T-cell (primary cell): ENCODE measurements at regions not wholly inside any gene's neighbourhood (a gene's known extent, or its start where the extent isn't known, plus 50 kb on each side); places are given as distances from the start of the nearest gene placed in this dataset.
"Not testable (repeated sequence)": the region's sequence is repeated elsewhere in the genome, so short reads cannot be mapped to it uniquely, and the experiment has no call there.

Source experiments
- ATAC-seq, 4 experiments: fragments of 200-7000 bp in 3 of 4; fragments of 150-1000 bp in 1 of 4; cut with Tn5 transposase; replicated peaks in 1 of 4; 1 replicate in 3 of 4; 2 replicates in 1 of 4; pipeline ENCODE4 v1.10.0; 2021; ENCODE audit warnings: moderate library complexity in 3 of 4, mild to moderate bottlenecking in 2 of 4, moderate number of reproducible peaks in 1 of 4
- CTCF ChIA-PET, 2 donors: fragments of 300-600 bp; sonication (Branson Sonifier 250); formaldehyde crosslinking; loops; one replicate each; lab custom pipeline; 2022; ENCODE audit warnings: antibody characterized with exemption in 2 of 2; lab: Charles Lee
- POLR2A ChIA-PET, 2 donors: fragments of 300-600 bp; sonication (Branson Sonifier 250); formaldehyde crosslinking; loops; one replicate each; lab custom pipeline; 2022; ENCODE audit warnings: antibody characterized with exemption in 2 of 2; lab: Charles Lee
- DNase-seq, 35 experiments: peaks; one replicate each; pipeline versions ENCODE4 v3.0.0 to v3.0.0-alpha.2; 2013 to 2023
- H3K27ac ChIP-seq: one replicate; pipeline ENCODE4 v1.5.1; 2013; ENCODE audit warnings: low read length
- H3K27me3 ChIP-seq, 2 experiments: replicated peaks in 1 of 2; 1 replicate in 1 of 2; 2 replicates in 1 of 2; pipeline versions ENCODE4 v1.6.1 to v1.7.0; 2013; ENCODE audit warnings: low read length in 1 of 2, mixed read lengths in 1 of 2; ENCODE audit not compliant: control insufficient read depth in 2 of 2, insufficient read depth in 2 of 2; ENCODE audit errors: extremely low read depth in 1 of 2
- H3K36me3 ChIP-seq, 2 donors: 1 replicate in 1 of 2; 2 replicates in 1 of 2; pipeline versions ENCODE4 v1.6.1 to v1.7.0; 2013; ENCODE audit warnings: low read length in 1 of 2; ENCODE audit not compliant: control insufficient read depth in 2 of 2, insufficient read depth in 1 of 2; ENCODE audit errors: extremely low read depth in 1 of 2
- H3K4me1 ChIP-seq, 2 experiments: 1 replicate in 1 of 2; 2 replicates in 1 of 2; pipeline versions ENCODE4 v1.6.1 to v1.7.0; 2013; ENCODE audit warnings: low read length in 2 of 2, mixed read lengths in 1 of 2; ENCODE audit not compliant: insufficient read depth in 2 of 2, control insufficient read depth in 1 of 2; ENCODE audit errors: extremely low read depth in 1 of 2
- H3K4me3 ChIP-seq, 2 donors: 1 replicate in 1 of 2; 2 replicates in 1 of 2; pipeline versions ENCODE4 v1.5.1 to v1.7.0; 2013; ENCODE audit warnings: mild to moderate bottlenecking in 2 of 2, low read length in 1 of 2, moderate library complexity in 1 of 2; ENCODE audit not compliant: control insufficient read depth in 1 of 2; ENCODE audit errors: extremely low read depth in 1 of 2
- H3K9me3 ChIP-seq: 2 replicates; pipeline ENCODE4 v1.7.0; 2013
- H3K27ac Mint-ChIP-seq, 2 donors: one replicate each; pipeline ENCODE4 v1.8.0; 2020 to 2021; ENCODE audit warnings: mild to moderate bottlenecking in 2 of 2, mixed read lengths in 2 of 2
- H3K27me3 Mint-ChIP-seq, 2 donors: one replicate each; pipeline ENCODE4 v1.8.0; 2021 to 2022; ENCODE audit warnings: mixed read lengths in 2 of 2
- H3K36me3 Mint-ChIP-seq: one replicate; pipeline ENCODE4 v1.8.0; 2021; ENCODE audit warnings: mixed read lengths
- H3K4me1 Mint-ChIP-seq, 3 donors: one replicate each; pipeline ENCODE4 v1.8.0; 2020 to 2022; ENCODE audit warnings: mixed read lengths in 3 of 3, mild to moderate bottlenecking in 1 of 3
- H3K4me3 Mint-ChIP-seq, 3 donors: one replicate each; pipeline ENCODE4 v1.8.0; 2020 to 2022; ENCODE audit warnings: mild to moderate bottlenecking in 3 of 3, mixed read lengths in 3 of 3, moderate library complexity in 3 of 3
- H3K9me3 Mint-ChIP-seq, 3 donors: one replicate each; pipeline ENCODE4 v1.8.0; 2020 to 2022; ENCODE audit warnings: mixed read lengths in 3 of 3
- WGBS: methylation state at CpG from one replicate; pipeline ENCODE4 v1.1.5; 2013; ENCODE audit warnings: missing lambda C conversion rate; ENCODE audit not compliant: insufficient coverage; 5-methylcytosine and 5-hydroxymethylcytosine counted together

- Mint-ChIP-seq H3K9me3 (peaks cover 3 to 8% (median 4%) of the 10 kb centered on the region in 3 donors), H3K36me3 (no peaks in the 10 kb centered on the region), H3K27ac (no peak overlapping the region), H3K4me1 (no peaks in the 10 kb centered on the region), H3K4me3 (no peak overlapping the region), H3K27me3 (peaks cover 11 to 36% of the 10 kb centered on the region in 2 donors)
- ATAC-seq: no peak
- no peak overlapping the region for H3K27ac ChIP-seq
- H3K4me3 ChIP-seq: no peak overlapping the region
- no peak for DNase-seq
- H3K9me3 ChIP-seq: no peaks in the 10 kb centered on the region
- H3K36me3 ChIP-seq: no peaks in the 10 kb centered on the region
- no peaks in the 10 kb centered on the region for H3K4me1 ChIP-seq
- CTCF ChIA-PET: no interaction called here
- no CpG with 5 or more reads among the region's 1 CpG for WGBS
- peaks cover 0 to 12% of the 10 kb centered on the region in 2 experiments for H3K27me3 ChIP-seq
- POLR2A ChIA-PET: no interaction called here
Measured at GRCh38 chr1:37186246-37186756, 152.0 kb upstream of the GRIK3 start.

GRCh38 chr1:37189111-37189510 is 154.8 kb upstream of the GRIK3 start:
- Histone ChIP-seq H3K27me3 (peaks cover 0 to 5% of the 10 kb centered on the region in 2 experiments), H3K4me1 (no peaks in the 10 kb centered on the region), H3K4me3 (no peak overlapping the region), H3K27ac (no peak overlapping the region), H3K36me3 (no peaks in the 10 kb centered on the region), H3K9me3 (no peaks in the 10 kb centered on the region)
- ATAC-seq: no peak
- no peak overlapping the region for H3K27ac Mint-ChIP-seq
- WGBS: 10% methylated on average over 2 of the region's 3 CpGs
- no peaks in the 10 kb centered on the region for H3K4me1 Mint-ChIP-seq
- no peak overlapping the region for H3K4me3 Mint-ChIP-seq
- peaks cover 0 to 3% (median 3%) of the 10 kb centered on the region in 3 donors for H3K9me3 Mint-ChIP-seq
- H3K27me3 Mint-ChIP-seq: peaks cover 9 to 22% of the 10 kb centered on the region in 2 donors
- ChIA-PET POLR2A (no interaction called here), CTCF (no interaction called here)
- no peaks in the 10 kb centered on the region for H3K36me3 Mint-ChIP-seq
- no peak for DNase-seq

- no peak overlapping the region for H3K27ac Mint-ChIP-seq
- H3K36me3 ChIP-seq: no peaks in the 10 kb centered on the region
- H3K4me3 Mint-ChIP-seq: no peak overlapping the region
- H3K9me3 ChIP-seq: no peaks in the 10 kb centered on the region
- WGBS: 60% methylated on average over 1 of the region's 3 CpGs
- H3K36me3 Mint-ChIP-seq: no peaks in the 10 kb centered on the region
- H3K27me3 ChIP-seq: peaks cover 0 to 5% of the 10 kb centered on the region in 2 experiments
- no peak overlapping the region for H3K4me3 ChIP-seq
- no peaks in the 10 kb centered on the region for H3K4me1 ChIP-seq
- peaks cover 0 to under 1% (median 0%) of the 10 kb centered on the region in 3 donors for H3K9me3 Mint-ChIP-seq
- CTCF ChIA-PET: no interaction called here
- no peaks in the 10 kb centered on the region for H3K4me1 Mint-ChIP-seq
- H3K27ac ChIP-seq: no peak overlapping the region
- POLR2A ChIA-PET: no interaction called here
- peaks cover 31 to 35% of the 10 kb centered on the region in 2 donors for H3K27me3 Mint-ChIP-seq
- no peak for ATAC-seq
- no peak for DNase-seq
Measured at GRCh38 chr1:37197411-37197810, 163.1 kb upstream of the GRIK3 start.

GRCh38 chr1:37214305-37214704 is 180.0 kb upstream of the GRIK3 start:
- H3K27ac ChIP-seq, POLR2A ChIA-PET, H3K9me3 ChIP-seq, H3K9me3 Mint-ChIP-seq, ATAC-seq, H3K27ac Mint-ChIP-seq, H3K4me1 ChIP-seq, H3K4me1 Mint-ChIP-seq, H3K27me3 ChIP-seq, DNase-seq, H3K36me3 ChIP-seq, H3K4me3 Mint-ChIP-seq, H3K4me3 ChIP-seq, H3K36me3 Mint-ChIP-seq: not testable (repeated sequence)
- CTCF ChIA-PET: interaction anchor here in 1 of 2 donors (0.7 kb wide), 1 partner anchor 496 kb away, joined by 3 read pairs; no protein-coding TSS in a partner anchor
- 26% methylated on average over 3 of the region's 5 CpGs for WGBS
- H3K27me3 Mint-ChIP-seq: peaks cover 6 to 11% of the 10 kb centered on the region in 2 donors

- H3K27me3 Mint-ChIP-seq: peaks cover 32 to 40% of the 10 kb centered on the region in 2 donors
- H3K9me3 ChIP-seq: no peaks in the 10 kb centered on the region
- no peak overlapping the region for H3K27ac Mint-ChIP-seq
- ChIA-PET POLR2A (no interaction called here), CTCF (no interaction called here)
- no peak overlapping the region for H3K27ac ChIP-seq
- peaks cover 0 to 4% (median 0%) of the 10 kb centered on the region in 3 donors for H3K9me3 Mint-ChIP-seq
- no peak overlapping the region for H3K4me3 Mint-ChIP-seq
- no peaks in the 10 kb centered on the region for H3K36me3 ChIP-seq
- H3K4me1 ChIP-seq: no peaks in the 10 kb centered on the region
- no peak overlapping the region for H3K4me3 ChIP-seq
- H3K4me1 Mint-ChIP-seq: no peaks in the 10 kb centered on the region
- WGBS: 90% methylated on average over 2 of the region's 2 CpGs
- DNase-seq: no peak
- peaks cover 0 to 15% of the 10 kb centered on the region in 2 experiments for H3K27me3 ChIP-seq
- no peak for ATAC-seq
- no peaks in the 10 kb centered on the region for H3K36me3 Mint-ChIP-seq
Measured at GRCh38 chr1:37233606-37234005, 199.3 kb upstream of the GRIK3 start.

GRCh38 chr1:37234941-37235418 is 200.7 kb upstream of the GRIK3 start:
- no peaks in the 10 kb centered on the region for H3K36me3 Mint-ChIP-seq
- ATAC-seq (no peak), DNase-seq (no peak)
- peaks cover 42 to 44% of the 10 kb centered on the region in 2 donors for H3K27me3 Mint-ChIP-seq
- no peak overlapping the region for H3K27ac Mint-ChIP-seq
- H3K4me1 ChIP-seq: no peaks in the 10 kb centered on the region
- CTCF ChIA-PET: no interaction called here
- no peak overlapping the region for H3K4me3 Mint-ChIP-seq
- H3K4me1 Mint-ChIP-seq: no peaks in the 10 kb centered on the region
- H3K4me3 ChIP-seq: no peak overlapping the region
- H3K36me3 ChIP-seq: no peaks in the 10 kb centered on the region
- H3K27me3 ChIP-seq: peaks cover 0 to 25% of the 10 kb centered on the region in 2 experiments
- H3K27ac ChIP-seq: no peak overlapping the region
- no peaks in the 10 kb centered on the region for H3K9me3 ChIP-seq
- WGBS: 40% methylated on average over 3 of the region's 12 CpGs
- POLR2A ChIA-PET: no interaction called here
- peaks cover 0 to 4% (median 0%) of the 10 kb centered on the region in 3 donors for H3K9me3 Mint-ChIP-seq
